HEK293 (cell line): ENCODE measurements at regions not wholly inside any gene's neighbourhood (a gene's known extent, or its start where the extent isn't known, plus 50 kb on each side); places are given as distances from the start of the nearest gene placed in this dataset.

ENCODE experiments used
- CTCF ChIA-PET: fragments of 350-600 bp; formaldehyde crosslinking; extraction: SDS; loops from one replicate; lab custom pipeline; 2021; ENCODE audit warnings: antibody characterized with exemption; lab: Yijun Ruan, JAX
- POLR2A ChIA-PET: fragments of 300-600 bp; formaldehyde crosslinking; extraction: SDS; loops from one replicate; lab custom pipeline; 2020; ENCODE audit warnings: antibody characterized with exemption, inconsistent platforms; lab: Yijun Ruan, JAX
- H3K27ac ChIP-seq: fragments of 200-500 bp; sonication (Bioruptor generic); 2 replicates; pipeline ENCODE4 v1.5.1; 2014; ENCODE audit warnings: low read depth, low read length, control low read depth, inconsistent platforms; ENCODE audit errors: extremely low read depth
- H3K36me3 ChIP-seq, 2 experiments: fragments of 200-500 bp in 1 of 2; sonication (Bioruptor generic) in 1 of 2; 1 replicate in 1 of 2; 2 replicates in 1 of 2; pipeline ENCODE4 v1.5.1; 2014 to 2017; ENCODE audit warnings: inconsistent platforms in 2 of 2, low read length in 2 of 2; ENCODE audit not compliant: control insufficient read depth in 2 of 2, insufficient read depth in 1 of 2
- H3K4me1 ChIP-seq: fragments of 200-500 bp; sonication (Bioruptor generic); 2 replicates; pipeline ENCODE4 v1.5.1; 2014; ENCODE audit warnings: mild to moderate bottlenecking, low read length, inconsistent platforms; ENCODE audit not compliant: control insufficient read depth, insufficient read depth
- H3K4me3 ChIP-seq: 2 replicates; pipeline ENCODE4 v1.5.1; 2011; ENCODE audit warnings: low read depth, mild to moderate bottlenecking, control low read depth, low read length, moderate library complexity
- H3K9me3 ChIP-seq: fragments of 200-500 bp; sonication (Bioruptor generic); 2 replicates; pipeline ENCODE4 v1.5.1; 2014; ENCODE audit warnings: low read depth, low read length, inconsistent platforms; ENCODE audit not compliant: control insufficient read depth, insufficient read depth
- GFI1B ChIP-seq: fragments of 450-650 bp; formaldehyde crosslinking; IDR thresholded peaks from 2 replicates; pipeline ENCODE4 v1.5.1; 2016; ENCODE audit warnings: missing biosample characterization, missing genetic modification characterization
- HOXA7 ChIP-seq: sonication (generic); formaldehyde crosslinking; IDR thresholded peaks from 2 replicates; pipeline ENCODE4 v1.8.1; 2022; ENCODE audit warnings: missing genetic modification reagents, borderline replicate concordance
- KLF1 ChIP-seq: fragments of 450-650 bp; formaldehyde crosslinking; IDR thresholded peaks from 2 replicates; pipeline ENCODE4 v1.5.1; 2016; ENCODE audit warnings: missing biosample characterization, missing genetic modification characterization
- OSR2 ChIP-seq: fragments of 450-650 bp; formaldehyde crosslinking; IDR thresholded peaks from 2 replicates; pipeline ENCODE4 v1.5.1; 2016; ENCODE audit warnings: missing biosample characterization, missing genetic modification characterization
- ZBTB1 ChIP-seq: fragments of 450-650 bp; formaldehyde crosslinking; IDR thresholded peaks from 2 replicates; pipeline ENCODE4 v1.5.1; 2016; ENCODE audit warnings: missing biosample characterization, missing genetic modification characterization
- ZBTB10 ChIP-seq: fragments of 450-650 bp; formaldehyde crosslinking; IDR thresholded peaks from 2 replicates; pipeline ENCODE4 v1.5.1; 2016; ENCODE audit warnings: missing biosample characterization, missing genetic modification characterization
- ZNF138 ChIP-seq: fragments of 450-650 bp; formaldehyde crosslinking; IDR thresholded peaks from 2 replicates; pipeline ENCODE4 v1.5.1; 2016; ENCODE audit warnings: missing biosample characterization, missing genetic modification characterization, borderline replicate concordance
- ZNF266 ChIP-seq: fragments of 450-650 bp; formaldehyde crosslinking; IDR thresholded peaks from 2 replicates; pipeline ENCODE4 v1.5.1; 2016; ENCODE audit warnings: missing biosample characterization, missing genetic modification characterization, low read depth
- ZNF280C ChIP-seq: fragments of 450-650 bp; formaldehyde crosslinking; IDR thresholded peaks from 2 replicates; pipeline ENCODE4 v1.5.1; 2016; ENCODE audit warnings: missing biosample characterization, missing genetic modification characterization
- ZNF302 ChIP-seq: fragments of 450-650 bp; formaldehyde crosslinking; IDR thresholded peaks from 2 replicates; pipeline ENCODE4 v1.5.1; 2016; ENCODE audit warnings: missing biosample characterization, missing genetic modification characterization, low read depth
- ZNF324 ChIP-seq: fragments of 450-650 bp; formaldehyde crosslinking; IDR thresholded peaks from 2 replicates; pipeline ENCODE4 v1.5.1; 2016; ENCODE audit warnings: missing biosample characterization, missing genetic modification characterization
- ZNF37A ChIP-seq: fragments of 450-650 bp; IDR thresholded peaks from 2 replicates; pipeline ENCODE4 v1.5.1; 2018; ENCODE audit warnings: missing biosample characterization, missing genetic modification characterization
- ZNF416 ChIP-seq: fragments of 450-650 bp; formaldehyde crosslinking; IDR thresholded peaks from 2 replicates; pipeline ENCODE4 v1.5.1; 2016; ENCODE audit warnings: missing biosample characterization, missing genetic modification characterization
- ZNF639 ChIP-seq: fragments of 450-650 bp; formaldehyde crosslinking; IDR thresholded peaks from 2 replicates; pipeline ENCODE4 v1.5.1; 2016; ENCODE audit warnings: missing biosample characterization, missing genetic modification characterization
- ZNF747 ChIP-seq: fragments of 450-650 bp; formaldehyde crosslinking; IDR thresholded peaks from 2 replicates; pipeline ENCODE4 v1.5.1; 2016; ENCODE audit warnings: missing biosample characterization, missing genetic modification characterization
- ZSCAN30 ChIP-seq: fragments of 450-650 bp; IDR thresholded peaks from 2 replicates; pipeline ENCODE4 v1.5.1; 2018; ENCODE audit warnings: missing biosample characterization, mild to moderate bottlenecking, missing genetic modification characterization, moderate library complexity
- TF ChIP-seq, protein P1 (sequence below): fragments of 450-650 bp; formaldehyde crosslinking; IDR thresholded peaks from 2 replicates; pipeline ENCODE4 v1.5.1; 2017; ENCODE audit warnings: missing biosample characterization, missing genetic modification characterization
- TF ChIP-seq, protein P2 (sequence below): fragments of 450-650 bp; formaldehyde crosslinking; IDR thresholded peaks from 2 replicates; pipeline ENCODE4 v1.5.1; 2016; ENCODE audit warnings: missing biosample characterization, missing genetic modification characterization, borderline replicate concordance

DNA sequence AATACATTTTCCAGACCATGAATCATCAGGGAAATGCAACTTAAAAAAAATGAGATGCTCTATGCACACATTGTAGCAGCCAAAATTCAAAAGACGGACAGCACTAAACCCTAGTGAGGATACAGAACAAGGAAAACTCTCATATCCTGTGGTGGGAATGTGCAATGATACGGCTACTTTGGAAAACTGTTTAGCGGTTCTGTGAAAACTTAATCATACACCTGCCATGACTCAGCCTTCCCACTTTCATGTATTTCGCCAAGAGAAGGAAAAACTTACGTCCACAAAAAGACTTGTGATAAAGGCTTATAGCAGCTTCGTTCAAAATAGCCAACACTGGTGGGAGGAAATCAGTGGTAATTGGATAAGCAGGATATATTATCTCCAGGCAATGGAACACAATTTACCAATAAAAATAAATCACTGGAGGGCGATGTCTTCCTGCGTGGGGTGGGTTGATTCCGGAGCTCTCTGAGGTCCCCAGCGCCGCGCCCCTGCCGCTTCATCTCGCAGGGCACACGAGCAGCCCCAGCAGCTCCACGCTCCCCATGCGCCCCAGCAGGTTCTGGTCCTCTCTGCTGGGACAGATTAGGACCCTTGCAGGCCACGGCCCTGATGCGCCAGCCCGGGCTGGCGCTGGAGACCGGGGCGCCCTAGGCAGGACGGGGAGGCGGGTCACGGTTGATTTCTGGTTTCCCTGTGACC, 97.2 kb upstream of the ARHGEF7 start (continued):
- TF ChIP-seq, protein P1, sequence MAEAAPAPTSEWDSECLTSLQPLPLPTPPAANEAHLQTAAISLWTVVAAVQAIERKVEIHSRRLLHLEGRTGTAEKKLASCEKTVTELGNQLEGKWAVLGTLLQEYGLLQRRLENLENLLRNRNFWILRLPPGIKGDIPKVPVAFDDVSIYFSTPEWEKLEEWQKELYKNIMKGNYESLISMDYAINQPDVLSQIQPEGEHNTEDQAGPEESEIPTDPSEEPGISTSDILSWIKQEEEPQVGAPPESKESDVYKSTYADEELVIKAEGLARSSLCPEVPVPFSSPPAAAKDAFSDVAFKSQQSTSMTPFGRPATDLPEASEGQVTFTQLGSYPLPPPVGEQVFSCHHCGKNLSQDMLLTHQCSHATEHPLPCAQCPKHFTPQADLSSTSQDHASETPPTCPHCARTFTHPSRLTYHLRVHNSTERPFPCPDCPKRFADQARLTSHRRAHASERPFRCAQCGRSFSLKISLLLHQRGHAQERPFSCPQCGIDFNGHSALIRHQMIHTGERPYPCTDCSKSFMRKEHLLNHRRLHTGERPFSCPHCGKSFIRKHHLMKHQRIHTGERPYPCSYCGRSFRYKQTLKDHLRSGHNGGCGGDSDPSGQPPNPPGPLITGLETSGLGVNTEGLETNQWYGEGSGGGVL (tag by site-specific recombination), result no peak
- no peak for TF ChIP-seq ZNF266 (tag by site-specific recombination)

- Histone ChIP-seq H3K27ac (no peak overlapping the region), H3K9me3 (no peaks in the 10 kb centered on the region), H3K4me3 (no peak overlapping the region), H3K36me3 (no peaks in the 10 kb centered on the region), H3K4me1 (no peaks in the 10 kb centered on the region)
- TF ChIP-seq ZNF747, result no peak
- TF ChIP-seq ZBTB10 (tag by site-specific recombination), result no peak
- no peak for TF ChIP-seq ZNF138 (tag by site-specific recombination)
- no peak for TF ChIP-seq KLF1 (tag by site-specific recombination)
- no peak for TF ChIP-seq GFI1B
- TF ChIP-seq ZNF324 (tag by site-specific recombination), result no peak
- TF ChIP-seq OSR2, result no peak
- no peak for TF ChIP-seq ZBTB1 (tag by site-specific recombination)
- no peak for TF ChIP-seq ZSCAN30
- TF ChIP-seq ZNF639 (tag by site-specific recombination), result no peak
- TF ChIP-seq ZNF37A (tag by site-specific recombination), result no peak
- TF ChIP-seq ZNF416 (tag by site-specific recombination), result no peak
- TF ChIP-seq, protein P2, sequence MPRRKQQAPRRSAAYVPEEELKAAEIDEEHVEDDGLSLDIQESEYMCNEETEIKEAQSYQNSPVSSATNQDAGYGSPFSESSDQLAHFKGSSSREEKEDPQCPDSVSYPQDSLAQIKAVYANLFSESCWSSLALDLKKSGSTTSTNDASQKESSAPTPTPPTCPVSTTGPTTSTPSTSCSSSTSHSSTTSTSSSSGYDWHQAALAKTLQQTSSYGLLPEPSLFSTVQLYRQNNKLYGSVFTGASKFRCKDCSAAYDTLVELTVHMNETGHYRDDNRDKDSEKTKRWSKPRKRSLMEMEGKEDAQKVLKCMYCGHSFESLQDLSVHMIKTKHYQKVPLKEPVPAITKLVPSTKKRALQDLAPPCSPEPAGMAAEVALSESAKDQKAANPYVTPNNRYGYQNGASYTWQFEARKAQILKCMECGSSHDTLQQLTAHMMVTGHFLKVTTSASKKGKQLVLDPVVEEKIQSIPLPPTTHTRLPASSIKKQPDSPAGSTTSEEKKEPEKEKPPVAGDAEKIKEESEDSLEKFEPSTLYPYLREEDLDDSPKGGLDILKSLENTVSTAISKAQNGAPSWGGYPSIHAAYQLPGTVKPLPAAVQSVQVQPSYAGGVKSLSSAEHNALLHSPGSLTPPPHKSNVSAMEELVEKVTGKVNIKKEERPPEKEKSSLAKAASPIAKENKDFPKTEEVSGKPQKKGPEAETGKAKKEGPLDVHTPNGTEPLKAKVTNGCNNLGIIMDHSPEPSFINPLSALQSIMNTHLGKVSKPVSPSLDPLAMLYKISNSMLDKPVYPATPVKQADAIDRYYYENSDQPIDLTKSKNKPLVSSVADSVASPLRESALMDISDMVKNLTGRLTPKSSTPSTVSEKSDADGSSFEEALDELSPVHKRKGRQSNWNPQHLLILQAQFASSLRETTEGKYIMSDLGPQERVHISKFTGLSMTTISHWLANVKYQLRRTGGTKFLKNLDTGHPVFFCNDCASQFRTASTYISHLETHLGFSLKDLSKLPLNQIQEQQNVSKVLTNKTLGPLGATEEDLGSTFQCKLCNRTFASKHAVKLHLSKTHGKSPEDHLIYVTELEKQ, result no peak
- no peak for TF ChIP-seq HOXA7 (CRISPR knock-in tag)
- no peak for TF ChIP-seq ZNF280C
- no peak for TF ChIP-seq ZNF302 (tag by site-specific recombination)
- ChIA-PET CTCF (interaction anchor here (0.7 kb wide), 1 partner anchor 255 kb away, joined by 8 read pairs; no protein-coding TSS in a partner anchor), POLR2A (no interaction called here)
Observed at GRCh38 chr13:111013196-111013595, 98.3 kb upstream of the ANKRD10 start.
